ENCODE measurements at regions not wholly inside any gene's neighbourhood (a gene's known extent, or its start where the extent isn't known, plus 50 kb on each side); places are given as distances from the start of the nearest gene placed in this dataset.

- no peak for DNase-seq
Measured at GRCh38 chr11:15547685-15548084, 433.0 kb downstream of the INSC start.

DNA sequence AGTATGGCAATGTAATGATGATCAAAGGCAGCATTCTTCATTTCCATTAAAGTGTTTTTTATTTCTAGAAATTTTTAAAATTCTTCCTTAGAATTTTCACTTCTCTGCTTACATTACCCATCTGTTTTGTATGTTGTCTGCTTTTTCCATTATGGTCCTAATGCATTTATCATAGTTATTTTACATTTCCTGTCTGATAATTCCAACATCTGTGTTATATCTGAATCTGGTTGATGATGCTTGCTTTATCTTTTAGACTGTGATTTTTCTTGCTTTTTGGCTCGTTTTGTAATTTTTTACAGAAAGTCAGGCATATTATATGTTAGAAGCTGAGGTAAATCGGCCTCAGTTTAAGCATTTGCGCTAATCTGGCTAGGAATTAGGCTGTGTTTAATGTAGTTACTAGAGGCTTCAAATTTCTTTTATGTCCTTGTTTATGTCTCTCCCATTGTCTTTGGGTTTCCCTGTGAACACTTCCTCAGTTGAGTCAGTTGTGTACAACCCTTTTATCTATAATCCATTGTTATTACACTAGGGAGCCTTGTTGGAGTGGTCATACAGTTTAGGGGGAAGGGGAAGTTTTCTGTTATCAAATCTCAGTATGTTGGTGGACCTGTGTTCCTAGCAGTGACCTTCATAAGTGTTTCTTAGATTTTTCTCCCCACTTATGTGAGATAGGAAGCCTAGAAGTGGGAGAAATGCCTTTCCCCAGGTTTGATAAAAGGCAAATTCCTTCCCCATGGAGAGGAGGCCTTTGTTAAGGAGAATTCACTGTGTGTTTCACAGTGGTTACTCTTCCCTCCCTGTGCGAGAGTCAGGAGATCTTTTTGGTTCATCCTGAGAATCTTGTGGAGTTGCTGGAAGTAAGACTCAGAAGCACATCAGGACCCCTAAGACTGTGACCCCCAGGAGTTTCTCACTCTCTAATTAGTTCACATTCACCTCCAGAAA is 437.5 kb downstream of the INSC start:
- DNase-seq: no peak

- DNase-seq: no peak
Measured at GRCh38 chr11:15555161-15555560, 440.4 kb downstream of the INSC start.

- DNase-seq: no peak
Measured at GRCh38 chr11:15557457-15558230, 442.9 kb downstream of the INSC start.

- no peak for DNase-seq
Measured at GRCh38 chr11:15558513-15559181, 443.9 kb downstream of the INSC start.

GRCh38 chr11:15560689-15561467 is 446.2 kb downstream of the INSC start:
- DNase-seq: no peak

GRCh38 chr11:15562230-15562629 is 447.5 kb downstream of the INSC start:
- no peak for DNase-seq

- no peak for DNase-seq
Measured at GRCh38 chr11:15563054-15563453, 448.3 kb downstream of the INSC start.

DNA sequence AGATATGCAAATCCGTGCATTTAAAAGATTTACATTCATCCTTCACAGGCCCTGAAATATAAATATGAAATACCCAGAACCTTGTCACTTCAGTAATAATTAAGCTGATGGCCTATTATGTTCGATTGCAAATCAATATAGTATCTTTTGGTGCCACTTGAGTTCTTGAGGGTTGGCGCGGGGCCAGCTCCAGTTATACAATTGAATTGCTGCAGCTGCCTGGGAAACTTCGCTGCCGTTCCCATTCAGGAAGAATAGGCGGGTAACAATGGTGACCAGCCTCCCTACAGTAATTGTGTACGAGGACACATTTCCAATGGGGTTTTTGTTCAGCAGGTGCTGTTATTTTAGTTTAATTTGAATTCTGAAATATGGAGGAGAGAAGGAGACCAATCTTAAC is 451.2 kb downstream of the INSC start:
- DNase-seq: no peak

- no peak for DNase-seq
Measured at GRCh38 chr11:15568440-15568839, 453.7 kb downstream of the INSC start.

- DNase-seq: no peak
Measured at GRCh38 chr11:15569305-15570025, 454.7 kb downstream of the INSC start.

DNA sequence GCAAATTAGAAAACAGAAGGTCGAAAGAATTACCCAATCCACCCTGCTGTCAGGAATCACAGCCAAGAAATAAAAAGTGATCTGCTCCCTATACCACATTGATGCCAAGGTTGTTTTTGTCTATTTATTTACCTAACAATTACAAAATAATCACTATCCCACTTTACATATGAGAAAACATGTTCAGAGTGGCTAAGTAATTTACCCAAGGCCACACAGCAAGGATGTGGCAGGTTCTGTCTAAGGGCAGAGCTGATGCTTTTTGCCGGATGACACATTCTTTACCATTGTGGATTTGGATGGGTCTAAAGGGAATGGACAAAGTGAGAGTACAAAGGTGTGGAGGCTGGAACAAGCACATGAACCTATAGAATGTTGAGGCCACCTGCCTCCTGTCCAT is 460.7 kb downstream of the INSC start:
- DNase-seq: no peak

GRCh38 chr11:15576769-15577168 is 462.0 kb downstream of the INSC start:
- no peak for DNase-seq

- no peak for DNase-seq
Measured at GRCh38 chr11:15577519-15577918, 462.8 kb downstream of the INSC start.

GRCh38 chr11:15579287-15580001 is 464.7 kb downstream of the INSC start:
- no peak for DNase-seq

- no peak for DNase-seq
Measured at GRCh38 chr11:15580056-15580774, 465.5 kb downstream of the INSC start.

DNA sequence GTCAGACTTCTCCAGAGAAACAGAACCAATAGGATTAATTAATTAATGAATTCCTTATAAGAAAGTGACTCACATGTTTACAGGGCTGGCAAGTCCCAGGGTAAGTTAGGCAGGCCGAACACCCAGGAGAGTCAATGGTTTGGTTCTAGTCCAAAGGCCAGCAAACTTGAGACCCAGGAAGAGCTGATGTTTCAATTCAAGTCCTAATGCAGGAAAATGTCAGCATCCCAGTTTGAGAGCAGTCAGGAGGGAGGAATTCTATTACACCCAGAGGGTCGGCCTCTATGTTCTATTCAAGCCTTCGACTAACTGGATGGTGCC is 466.0 kb downstream of the INSC start:
- no peak for DNase-seq

DNA sequence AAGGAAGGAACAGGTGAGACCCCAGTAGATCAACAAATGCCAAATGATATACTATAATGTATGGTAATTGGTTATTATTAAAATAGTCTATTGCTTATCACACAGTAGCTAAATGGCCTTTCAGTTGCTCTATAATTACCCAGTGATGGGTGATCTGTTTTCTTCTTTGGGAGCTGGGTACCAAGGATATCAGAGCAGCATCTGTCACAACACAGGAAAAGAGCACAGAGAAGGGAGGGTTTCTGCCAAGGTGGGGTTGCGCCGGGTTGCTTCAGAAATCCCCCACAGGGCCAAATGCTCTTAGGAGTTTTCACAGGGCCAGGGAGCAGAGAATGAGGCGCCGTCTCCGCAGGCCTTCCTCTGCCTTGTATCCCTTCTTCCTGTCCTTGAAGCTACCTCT is 469.4 kb downstream of the INSC start:
- no peak for DNase-seq

DNA sequence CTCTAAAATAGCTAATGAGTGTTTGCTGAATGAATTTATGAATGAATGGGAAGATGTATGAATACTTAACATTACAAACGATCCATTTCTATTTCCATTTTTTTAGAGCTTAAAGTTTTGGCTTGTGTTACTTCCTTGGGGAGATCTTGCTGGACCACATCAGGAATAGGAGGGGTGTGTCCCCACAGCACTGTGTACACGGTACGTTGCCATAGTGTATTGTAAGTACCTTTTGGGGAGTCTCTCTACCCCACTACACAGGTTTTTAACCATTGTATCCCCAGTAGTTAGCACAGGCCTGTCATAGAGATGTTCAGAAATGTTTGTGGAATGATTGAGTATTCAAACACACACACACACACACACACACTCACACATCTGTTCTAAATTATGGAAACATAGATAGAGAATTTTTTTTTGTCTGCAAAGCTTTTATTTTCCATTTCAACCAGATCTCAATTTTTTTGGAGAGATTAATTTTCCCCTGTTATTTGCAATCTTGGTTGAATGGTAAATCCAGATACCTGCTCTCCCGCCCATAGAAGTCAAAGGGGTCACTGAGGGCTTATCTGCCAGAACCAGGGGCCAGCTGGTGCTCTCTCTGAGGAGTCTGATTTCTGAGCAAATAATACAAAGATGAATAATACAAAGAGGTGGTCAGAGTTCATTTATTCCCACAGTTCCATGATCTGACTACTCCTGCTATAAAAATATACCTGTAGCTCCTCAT is 471.0 kb downstream of the INSC start:
- no peak for DNase-seq
